ENCODE measurements at regions not wholly inside any gene's neighbourhood (a gene's known extent, or its start where the extent isn't known, plus 50 kb on each side); places are given as distances from the start of the nearest gene placed in this dataset.

DNA sequence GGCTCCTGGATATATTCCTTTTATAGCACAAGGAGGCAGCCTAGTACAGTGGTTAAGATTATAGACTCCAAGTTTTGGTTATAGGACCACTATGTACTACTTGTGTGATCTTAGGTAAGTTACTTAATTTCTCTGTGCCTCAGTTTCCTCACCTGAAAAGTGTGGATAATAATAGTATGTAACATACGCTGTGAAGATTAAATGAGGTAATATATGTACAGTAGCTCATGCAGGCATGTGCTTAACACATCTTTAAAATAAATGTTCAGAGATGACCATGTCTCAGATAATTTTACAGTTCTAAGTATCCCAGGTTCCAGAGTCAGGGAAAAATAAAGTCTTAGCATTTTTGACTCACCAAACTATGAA is 55.7 kb upstream of the TRABD2B start:
- no peak for DNase-seq

DNA sequence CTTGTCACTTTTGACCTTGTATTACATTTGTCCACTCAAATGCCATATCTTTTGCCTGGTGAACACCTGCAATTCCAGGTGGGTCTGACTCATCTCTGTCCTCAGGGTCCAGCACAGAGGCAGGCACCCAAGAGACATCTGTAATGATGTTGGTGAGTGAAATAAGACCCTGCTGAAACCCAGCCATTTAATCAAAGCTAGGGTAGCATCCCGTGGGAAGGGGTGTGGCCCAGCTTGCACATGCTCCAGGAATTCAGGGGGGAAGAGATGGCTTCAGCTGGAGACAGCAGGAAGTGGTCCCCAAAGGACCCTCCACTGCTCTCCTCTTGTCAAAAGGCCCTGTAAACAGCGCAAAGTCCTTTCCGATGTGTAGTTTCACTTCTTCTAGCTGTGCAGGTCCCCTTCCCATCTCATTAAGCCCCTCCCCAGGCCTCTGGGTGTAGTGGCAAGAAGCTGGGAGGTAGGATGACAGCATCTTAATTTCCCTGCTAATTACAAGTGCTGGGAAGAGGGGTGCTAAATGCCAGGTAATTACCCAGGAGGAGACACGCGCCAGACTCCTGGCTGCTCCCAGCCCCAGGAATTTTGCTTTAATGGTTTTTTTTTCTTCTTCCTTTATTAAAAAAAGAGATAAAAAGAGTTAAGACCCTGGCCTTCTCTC is 54.4 kb upstream of the TRABD2B start:
- peak; percentile 40 for DNase-seq

GRCh38 chr1:48049823-48050535 is 52.8 kb upstream of the TRABD2B start:
- DNase-seq, result peak; percentile 44

DNA sequence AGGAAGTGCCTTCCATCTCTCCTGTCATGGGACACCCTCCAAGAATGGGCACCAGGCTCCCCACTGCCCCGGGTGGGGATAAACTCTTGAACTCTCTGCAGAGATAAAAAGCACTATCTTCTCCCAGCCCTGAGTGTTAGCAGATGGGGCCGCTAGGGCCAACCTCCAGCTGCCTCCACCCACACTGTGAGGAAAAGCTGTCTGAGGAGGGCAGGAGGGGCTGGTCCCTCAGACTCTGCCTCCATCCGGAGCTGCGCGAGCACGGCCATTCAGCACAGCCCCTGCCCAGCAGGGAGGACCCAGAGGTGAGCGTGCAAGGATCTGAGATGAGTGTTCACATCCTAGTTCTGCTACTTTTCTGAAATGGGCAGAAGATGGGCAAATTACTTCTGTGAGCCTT is 51.8 kb upstream of the TRABD2B start:
- no peak for DNase-seq

- peak; percentile 84 for DNase-seq
Measured at GRCh38 chr1:48048064-48048463, 50.9 kb upstream of the TRABD2B start.

GRCh38 chr1:48047116-48047515 is 49.9 kb upstream of the TRABD2B start:
- peak; percentile 75 for DNase-seq
